ENCODE measurements at regions not wholly inside any gene's neighbourhood (a gene's known extent, or its start where the extent isn't known, plus 50 kb on each side); places are given as distances from the start of the nearest gene placed in this dataset.

- H3K4me3 ChIP-seq (ENCODE audit: low read depth, low read length) = no peak overlapping the region
- DNase-seq (ENCODE audit: low read depth) = no peak
Observed at GRCh38 chr3:178437236-178437635, 99.0 kb upstream of the KCNMB2 start.

- peak; percentile 53 for DNase-seq (ENCODE audit: low read depth)
- H3K4me3 ChIP-seq (ENCODE audit: low read depth, low read length) = no peak overlapping the region
Observed at GRCh38 chr3:178439504-178439903, 96.7 kb upstream of the KCNMB2 start.

- no peak overlapping the region for H3K4me3 ChIP-seq (ENCODE audit: low read depth, low read length)
- DNase-seq (ENCODE audit: low read depth) = no peak
Observed at GRCh38 chr3:178440043-178440442, 96.2 kb upstream of the KCNMB2 start.

- no peak overlapping the region for H3K4me3 ChIP-seq (ENCODE audit: low read depth, low read length)
- DNase-seq (ENCODE audit: low read depth) = no peak
Observed at GRCh38 chr3:178443634-178444033, 92.6 kb upstream of the KCNMB2 start.

GRCh38 chr3:178445139-178445538, 91.1 kb upstream of the KCNMB2 start:
- no peak for DNase-seq (ENCODE audit: low read depth)
- H3K4me3 ChIP-seq (ENCODE audit: low read depth, low read length) = no peak overlapping the region

- no peak for DNase-seq (ENCODE audit: low read depth)
- H3K4me3 ChIP-seq (ENCODE audit: low read depth, low read length) = no peak overlapping the region
Observed at GRCh38 chr3:178446059-178446458, 90.2 kb upstream of the KCNMB2 start.

- no peak overlapping the region for H3K4me3 ChIP-seq (ENCODE audit: low read depth, low read length)
- no peak for DNase-seq (ENCODE audit: low read depth)
Observed at GRCh38 chr3:178450476-178450875, 85.8 kb upstream of the KCNMB2 start.

GRCh38 chr3:178451799-178452198, 84.4 kb upstream of the KCNMB2 start:
- DNase-seq (ENCODE audit: low read depth) = no peak
- H3K4me3 ChIP-seq (ENCODE audit: low read depth, low read length) = no peak overlapping the region

GRCh38 chr3:178454726-178455125, 81.5 kb upstream of the KCNMB2 start:
- no peak overlapping the region for H3K4me3 ChIP-seq (ENCODE audit: low read depth, low read length)
- DNase-seq (ENCODE audit: low read depth) = peak; percentile 60

- no peak overlapping the region for H3K4me3 ChIP-seq (ENCODE audit: low read depth, low read length)
- no peak for DNase-seq (ENCODE audit: low read depth)
Observed at GRCh38 chr3:178455226-178455625, 81.0 kb upstream of the KCNMB2 start.

- H3K4me3 ChIP-seq (ENCODE audit: low read depth, low read length) = no peak overlapping the region
- no peak for DNase-seq (ENCODE audit: low read depth)
Observed at GRCh38 chr3:178455946-178456345, 80.3 kb upstream of the KCNMB2 start.

GRCh38 chr3:178456621-178457285, 79.5 kb upstream of the KCNMB2 start:
- no peak overlapping the region for H3K4me3 ChIP-seq (ENCODE audit: low read depth, low read length)
- DNase-seq (ENCODE audit: low read depth) = no peak

GRCh38 chr3:178457511-178457910, 78.7 kb upstream of the KCNMB2 start:
- no peak for DNase-seq (ENCODE audit: low read depth)
- H3K4me3 ChIP-seq (ENCODE audit: low read depth, low read length) = no peak overlapping the region

- DNase-seq (ENCODE audit: low read depth) = no peak
- no peak overlapping the region for H3K4me3 ChIP-seq (ENCODE audit: low read depth, low read length)
Observed at GRCh38 chr3:178458313-178459037, 77.8 kb upstream of the KCNMB2 start.

- no peak overlapping the region for H3K4me3 ChIP-seq (ENCODE audit: low read depth, low read length)
- no peak for DNase-seq (ENCODE audit: low read depth)
Observed at GRCh38 chr3:178459038-178459410, 77.2 kb upstream of the KCNMB2 start.

- H3K4me3 ChIP-seq (ENCODE audit: low read depth, low read length) = no peak overlapping the region
- DNase-seq (ENCODE audit: low read depth) = no peak
Observed at GRCh38 chr3:178465260-178466180, 70.7 kb upstream of the KCNMB2 start.

- no peak overlapping the region for H3K4me3 ChIP-seq (ENCODE audit: low read depth, low read length)
- DNase-seq (ENCODE audit: low read depth) = no peak
Observed at GRCh38 chr3:178472941-178473340, 63.3 kb upstream of the KCNMB2 start.

GRCh38 chr3:178474526-178474925, 61.7 kb upstream of the KCNMB2 start:
- no peak overlapping the region for H3K4me3 ChIP-seq (ENCODE audit: low read depth, low read length)
- DNase-seq (ENCODE audit: low read depth) = no peak

GRCh38 chr3:178475062-178475461, 61.2 kb upstream of the KCNMB2 start:
- no peak overlapping the region for H3K4me3 ChIP-seq (ENCODE audit: low read depth, low read length)
- DNase-seq (ENCODE audit: low read depth) = no peak

GRCh38 chr3:178476886-178477285, 59.4 kb upstream of the KCNMB2 start:
- no peak for DNase-seq (ENCODE audit: low read depth)
- H3K4me3 ChIP-seq (ENCODE audit: low read depth, low read length) = no peak overlapping the region

Data from skeletal muscle cell (primary cell).